ENCODE measurements at regions not wholly inside any gene's neighbourhood (a gene's known extent, or its start where the extent isn't known, plus 50 kb on each side); places are given as distances from the start of the nearest gene placed in this dataset.
A peak's percentile ranks its signal among the peaks of the same experiment; 100 is the strongest.
"Not testable (repeated sequence)": the region's sequence is repeated elsewhere in the genome, so short reads cannot be mapped to it uniquely, and the experiment has no call there.

GRCh38 chrX:138018145-138018799, 452.3 kb downstream of the ZIC3 start:
- DNase-seq (ENCODE audit: low spot score): no peak

- DNase-seq (ENCODE audit: low spot score): no peak
Observed at GRCh38 chrX:138020941-138021340, 455.0 kb downstream of the ZIC3 start.

GRCh38 chrX:138026211-138026610, 460.3 kb downstream of the ZIC3 start:
- peak; percentile 5 for DNase-seq (ENCODE audit: low spot score)

- DNase-seq (ENCODE audit: low spot score): no peak
Observed at GRCh38 chrX:138031715-138032114, 465.8 kb downstream of the ZIC3 start.

- no peak for DNase-seq (ENCODE audit: low spot score)
Observed at GRCh38 chrX:138034136-138034535, 468.2 kb downstream of the ZIC3 start.

- DNase-seq (ENCODE audit: low spot score): no peak
Observed at GRCh38 chrX:138037548-138037947, 471.6 kb downstream of the ZIC3 start.

- no peak for DNase-seq (ENCODE audit: low spot score)
Observed at GRCh38 chrX:138057883-138058282, 492.0 kb downstream of the ZIC3 start.

- no peak for DNase-seq (ENCODE audit: low spot score)
Observed at GRCh38 chrX:138058931-138059330, 493.0 kb downstream of the ZIC3 start.

- no peak for DNase-seq (ENCODE audit: low spot score)
Observed at GRCh38 chrX:138067415-138067814, 501.5 kb downstream of the ZIC3 start.

- DNase-seq (ENCODE audit: low spot score): no peak
Observed at GRCh38 chrX:138073626-138074025, 507.7 kb downstream of the ZIC3 start.

- DNase-seq (ENCODE audit: low spot score): no peak
Observed at GRCh38 chrX:138082251-138082650, 516.3 kb downstream of the ZIC3 start.

GRCh38 chrX:138082896-138083295, 517.0 kb downstream of the ZIC3 start:
- DNase-seq (ENCODE audit: low spot score): no peak

- not testable (repeated sequence) for DNase-seq (ENCODE audit: low spot score)
Observed at GRCh38 chrX:138110910-138111309, 545.0 kb downstream of the ZIC3 start.

- DNase-seq (ENCODE audit: low spot score): no peak
Observed at GRCh38 chrX:138127314-138127713, 561.4 kb downstream of the ZIC3 start.

- DNase-seq (ENCODE audit: low spot score): peak; percentile 39
Observed at GRCh38 chrX:138128027-138128671, 562.2 kb downstream of the ZIC3 start.

- DNase-seq (ENCODE audit: low spot score): no peak
Observed at GRCh38 chrX:138150709-138151108, 560.8 kb downstream of the FGF13 start.

- DNase-seq (ENCODE audit: low spot score): no peak
Observed at GRCh38 chrX:138157850-138158249, 553.7 kb downstream of the FGF13 start.

GRCh38 chrX:138191998-138192397, 519.5 kb downstream of the FGF13 start:
- DNase-seq (ENCODE audit: low spot score): peak; percentile 1

- DNase-seq (ENCODE audit: low spot score): no peak
Observed at GRCh38 chrX:138229718-138230117, 481.8 kb downstream of the FGF13 start.

- no peak for DNase-seq (ENCODE audit: low spot score)
Observed at GRCh38 chrX:138240266-138240665, 471.3 kb downstream of the FGF13 start.

GRCh38 chrX:138254001-138254400, 457.5 kb downstream of the FGF13 start:
- DNase-seq (ENCODE audit: low spot score): no peak

GRCh38 chrX:138255373-138255772, 456.1 kb downstream of the FGF13 start:
- DNase-seq (ENCODE audit: low spot score): no peak

- DNase-seq (ENCODE audit: low spot score): not testable (repeated sequence)
Observed at GRCh38 chrX:138264095-138264494, 447.4 kb downstream of the FGF13 start.

GRCh38 chrX:138270931-138271330, 440.6 kb downstream of the FGF13 start:
- no peak for DNase-seq (ENCODE audit: low spot score)
